Eye (tissue), 1 donor: ENCODE measurements at regions not wholly inside any gene's neighbourhood (a gene's known extent, or its start where the extent isn't known, plus 50 kb on each side); places are given as distances from the start of the nearest gene placed in this dataset.

Experiments
- DNase-seq: peaks from one replicate; pipeline ENCODE4 v3.0.0-alpha.2; 2015

GRCh38 chr3:177545964-177546363 is 348.7 kb upstream of the TBL1XR1 start:
- no peak for DNase-seq

GRCh38 chr3:177547711-177548350 is 350.5 kb upstream of the TBL1XR1 start:
- no peak for DNase-seq

- DNase-seq, result no peak
Measured at GRCh38 chr3:177550667-177551066, 353.4 kb upstream of the TBL1XR1 start.

- no peak for DNase-seq
Measured at GRCh38 chr3:177551431-177551836, 354.2 kb upstream of the TBL1XR1 start.

- no peak for DNase-seq
Measured at GRCh38 chr3:177552051-177552450, 354.8 kb upstream of the TBL1XR1 start.

DNA sequence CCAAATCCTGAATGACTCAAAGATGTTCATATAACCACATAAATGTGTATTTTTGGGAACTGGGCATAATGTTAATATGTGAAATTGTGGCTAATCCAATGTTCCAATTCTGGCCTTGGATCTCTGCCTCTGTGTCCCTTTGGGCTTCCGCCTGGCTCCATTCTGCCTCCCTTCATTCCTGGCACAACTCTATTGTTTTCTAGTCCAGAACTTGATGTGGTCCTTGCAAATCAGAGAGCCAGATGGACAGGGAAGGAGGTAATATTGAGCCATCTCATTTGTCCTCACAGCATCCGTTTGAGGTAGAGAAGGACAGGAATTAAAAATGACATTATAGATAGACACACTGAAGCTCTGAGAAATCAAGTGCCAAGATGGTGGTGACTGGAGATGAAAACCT is 355.7 kb upstream of the TBL1XR1 start:
- no peak for DNase-seq

GRCh38 chr3:177553579-177553978 is 356.3 kb upstream of the TBL1XR1 start:
- DNase-seq, result no peak

DNA sequence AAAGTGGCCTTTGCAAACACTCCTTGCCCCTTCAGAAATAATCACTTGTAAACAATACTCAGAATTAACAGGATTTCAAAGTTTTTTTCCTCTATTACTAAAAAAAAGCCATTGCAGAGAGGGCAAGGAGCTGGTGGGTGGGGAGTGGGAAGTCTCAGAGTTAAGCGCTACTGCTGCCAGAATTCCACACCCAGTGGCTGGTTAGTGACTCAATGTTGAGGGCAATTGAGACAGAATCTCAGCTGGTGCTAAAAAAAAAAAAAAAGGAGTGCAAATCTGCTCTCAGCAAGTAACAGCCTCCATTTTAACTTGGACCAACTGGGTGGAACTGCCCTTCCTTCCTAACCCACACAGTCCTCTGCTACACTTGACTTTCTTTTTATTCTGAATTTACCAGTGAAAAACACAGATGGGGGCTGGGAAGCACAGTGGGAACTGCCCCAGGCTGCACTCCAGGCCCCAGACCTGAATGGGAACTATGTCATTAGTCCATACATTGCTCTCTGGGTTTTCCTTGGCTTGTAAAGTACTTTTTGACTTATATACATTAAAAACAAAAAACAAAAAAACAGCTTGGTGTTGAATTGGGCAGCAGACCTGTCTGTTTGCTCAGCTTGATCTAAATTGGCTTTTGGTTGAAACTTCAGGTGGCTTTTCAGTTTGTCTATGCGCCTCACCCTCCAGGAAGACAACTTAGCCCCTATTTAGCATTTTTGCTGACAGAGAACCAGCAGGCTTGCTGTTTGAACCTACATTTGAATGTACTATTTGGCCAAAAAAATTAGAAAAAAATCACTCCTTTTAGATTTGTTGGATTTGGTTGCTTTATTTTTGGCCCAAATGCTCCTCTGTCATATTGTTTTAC is 357.8 kb upstream of the TBL1XR1 start:
- DNase-seq, result no peak

DNA sequence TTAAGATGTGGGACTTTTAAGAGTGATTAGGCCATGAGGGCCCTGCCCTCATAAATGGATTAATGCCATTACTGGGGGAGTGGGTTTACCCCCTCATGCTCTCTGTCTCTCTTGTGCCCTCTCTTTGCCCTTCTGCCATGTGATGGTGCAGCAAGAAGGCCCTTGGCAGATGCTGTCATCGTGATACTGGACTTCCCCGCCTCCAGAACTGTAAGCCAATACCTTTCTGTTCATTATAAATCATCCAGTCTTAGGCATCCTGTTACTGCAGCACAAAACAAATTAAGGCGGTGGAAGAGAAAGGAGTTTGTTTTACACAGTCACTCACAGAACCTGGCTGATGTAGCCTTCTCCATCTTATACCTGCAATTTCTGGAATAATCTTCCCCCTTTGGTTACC is 360.3 kb upstream of the TBL1XR1 start:
- no peak for DNase-seq

- DNase-seq, result no peak
Measured at GRCh38 chr3:177561365-177561764, 364.1 kb upstream of the TBL1XR1 start.

DNA sequence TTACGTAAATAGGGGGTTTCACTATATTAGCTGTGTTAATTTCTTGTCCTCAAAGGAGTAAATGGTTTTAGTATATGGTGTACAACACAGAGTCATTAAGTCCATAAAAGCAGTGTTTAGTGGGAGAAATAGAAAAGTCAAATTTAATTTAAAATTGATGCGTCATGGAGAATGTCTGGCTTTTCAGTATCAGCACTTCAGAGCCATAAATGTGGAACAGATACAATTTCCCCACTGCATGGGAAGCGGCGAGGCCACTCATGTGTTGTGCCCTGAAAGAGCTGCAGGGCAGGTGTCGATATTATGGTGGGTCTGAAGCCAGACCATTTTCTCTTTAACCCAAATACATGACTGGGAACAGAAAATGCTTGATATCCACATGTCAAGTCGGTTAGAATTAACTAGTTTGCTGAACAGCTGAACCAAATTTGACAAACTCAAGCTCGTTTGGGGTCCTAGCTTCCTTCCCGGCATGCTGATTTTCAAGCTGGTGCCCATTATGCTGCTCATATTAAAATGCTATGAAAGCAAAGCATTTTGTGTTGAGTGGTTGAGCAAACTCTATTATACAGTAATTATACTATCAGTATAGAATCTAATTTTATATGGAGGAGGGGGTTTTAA is 364.6 kb upstream of the TBL1XR1 start:
- DNase-seq, result no peak

DNA sequence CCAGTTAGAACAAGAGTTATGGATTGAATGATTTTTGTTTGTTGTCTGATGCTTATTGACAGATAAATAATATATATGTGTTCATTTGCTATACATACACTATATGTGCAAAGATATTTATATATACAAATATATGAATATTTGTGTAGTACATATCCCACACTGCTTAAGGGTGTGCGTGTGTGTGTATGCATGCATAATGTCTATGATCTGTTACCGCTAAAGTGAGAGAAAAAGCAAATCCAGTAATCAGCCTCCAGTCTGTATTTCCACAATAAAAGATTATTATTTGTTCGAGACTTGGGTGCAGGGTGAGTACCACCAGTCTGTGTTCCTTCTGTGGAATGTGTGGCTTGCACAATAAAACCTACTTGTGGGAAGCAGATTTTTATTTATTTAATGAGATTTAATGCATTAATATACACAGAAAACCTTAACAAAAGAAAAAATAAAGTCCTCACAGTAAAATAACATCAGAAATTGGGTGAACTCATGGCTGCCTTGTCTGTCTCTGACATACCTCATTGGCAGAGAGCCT is 366.0 kb upstream of the TBL1XR1 start:
- no peak for DNase-seq

- DNase-seq, result no peak
Measured at GRCh38 chr3:177563792-177564191, 366.5 kb upstream of the TBL1XR1 start.

DNA sequence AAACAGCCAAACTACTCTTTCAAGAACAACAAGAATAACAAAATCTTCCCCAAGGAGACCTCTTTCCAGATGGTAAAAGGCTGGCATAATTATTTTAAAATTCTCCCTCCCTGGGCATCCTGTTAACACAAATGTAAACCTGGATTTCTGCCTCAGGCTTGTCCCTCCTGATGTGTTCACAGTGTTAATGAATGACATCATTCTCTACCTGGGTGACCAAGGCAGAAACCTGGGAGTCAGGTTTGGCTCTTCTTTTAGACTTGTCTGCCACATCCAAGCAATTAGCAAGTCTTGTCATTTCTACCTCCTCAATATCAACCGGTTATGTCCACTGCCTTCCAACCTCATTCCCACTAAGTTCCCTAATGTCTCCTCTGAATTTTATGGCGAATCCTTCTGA is 368.7 kb upstream of the TBL1XR1 start:
- DNase-seq, result no peak

- no peak for DNase-seq
Measured at GRCh38 chr3:177567833-177568232, 370.6 kb upstream of the TBL1XR1 start.

DNA sequence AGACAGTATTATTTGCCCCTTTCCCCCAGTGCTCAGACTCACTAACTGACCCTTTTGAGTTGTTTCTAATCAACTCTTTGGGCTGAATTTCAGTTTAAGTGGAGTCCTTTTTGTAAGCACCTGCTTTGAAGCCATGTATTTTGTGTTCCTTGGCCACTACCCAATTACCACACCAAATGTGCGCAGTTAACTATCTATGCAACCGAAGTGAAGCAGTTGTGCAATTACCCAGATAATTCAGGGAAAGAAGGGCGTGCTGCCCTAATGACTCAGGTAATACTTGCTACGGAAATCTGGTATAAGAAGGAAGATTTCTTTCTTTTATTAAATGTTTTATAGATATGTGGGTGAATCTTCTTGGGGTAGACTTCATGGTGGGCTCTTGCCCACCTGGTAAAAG is 371.9 kb upstream of the TBL1XR1 start:
- DNase-seq, result no peak

GRCh38 chr3:177569875-177570657 is 372.8 kb upstream of the TBL1XR1 start:
- no peak for DNase-seq

DNA sequence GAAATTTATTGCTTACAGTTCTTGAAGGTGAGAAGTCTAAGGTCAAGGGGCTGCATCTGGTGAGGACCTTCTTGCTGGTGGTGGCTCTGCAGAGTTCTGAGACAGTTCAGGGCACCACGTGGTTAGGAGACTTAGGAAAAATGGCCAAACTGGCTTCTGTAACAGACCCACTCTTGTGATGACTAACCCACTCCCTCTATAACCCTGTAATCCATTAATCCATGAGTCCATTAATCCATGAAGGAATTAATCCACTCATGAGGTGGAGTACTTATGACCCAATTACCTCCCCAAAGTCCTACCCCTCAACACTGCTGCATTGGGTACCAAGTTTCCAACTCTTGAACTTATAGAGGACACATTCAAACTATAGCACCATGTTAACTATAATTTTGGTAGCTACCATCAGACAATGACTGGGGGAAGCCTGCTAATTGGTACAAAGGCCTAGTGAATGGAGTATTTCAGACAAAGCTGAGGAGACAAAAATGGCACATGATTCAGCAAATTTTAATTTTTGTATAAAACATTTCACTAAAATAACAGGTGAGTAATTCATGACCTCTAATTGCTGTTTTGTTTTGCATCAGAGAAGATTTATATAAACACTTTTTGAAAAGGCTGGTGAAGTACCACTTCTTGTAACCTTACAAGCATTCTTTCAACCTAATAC is 374.1 kb upstream of the TBL1XR1 start:
- no peak for DNase-seq

- no peak for DNase-seq
Measured at GRCh38 chr3:177571944-177572315, 374.6 kb upstream of the TBL1XR1 start.

DNA sequence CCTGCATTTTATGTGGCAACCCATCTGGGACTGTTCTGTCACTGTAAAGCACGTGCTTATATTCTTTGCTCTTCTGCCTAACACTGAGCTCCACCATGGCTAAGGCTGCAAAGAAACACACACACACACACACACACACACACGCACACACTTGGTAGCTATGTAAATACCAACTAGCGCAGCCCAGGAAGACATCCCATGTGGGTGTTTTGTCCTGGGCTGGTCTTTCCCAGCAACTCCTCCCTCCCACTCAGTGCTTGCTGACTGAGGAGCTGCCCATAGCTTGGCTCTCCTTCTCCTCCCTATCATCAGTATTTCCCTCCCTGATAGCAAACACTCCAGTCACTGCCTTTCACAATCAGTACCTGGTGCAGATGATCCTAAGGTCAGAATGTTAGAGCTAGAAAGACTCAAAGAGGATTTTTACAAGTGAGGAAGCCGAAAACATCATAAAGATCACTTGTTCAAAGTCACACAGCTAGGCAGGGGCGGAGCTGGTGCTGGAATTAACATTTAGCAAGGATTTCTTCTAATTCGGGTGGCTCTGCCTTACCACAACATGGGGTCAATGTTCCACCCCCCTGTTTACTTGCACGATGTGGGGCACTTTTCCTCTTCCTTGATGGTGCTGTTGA is 377.1 kb upstream of the TBL1XR1 start:
- peak; percentile 52 for DNase-seq

GRCh38 chr3:177576746-177577145 is 379.5 kb upstream of the TBL1XR1 start:
- DNase-seq, result no peak

DNA sequence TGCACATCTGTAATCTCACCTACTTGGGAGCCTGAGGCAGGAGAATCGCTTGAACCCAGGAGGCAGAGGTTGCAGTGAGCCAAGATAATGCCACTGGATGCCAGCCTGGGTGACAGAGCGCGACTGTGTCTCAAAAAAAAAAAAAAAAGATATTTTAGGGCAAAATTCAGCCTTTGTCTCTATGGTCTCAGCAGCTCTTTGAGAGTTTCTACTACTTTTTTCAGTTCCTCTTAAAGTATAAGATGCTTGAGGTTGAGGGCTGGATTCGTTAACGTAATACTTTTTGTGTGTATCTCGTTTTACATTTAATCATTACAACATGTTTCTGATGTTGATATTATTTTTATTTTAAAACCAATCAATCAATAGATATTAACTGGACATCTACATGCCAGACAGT is 381.2 kb upstream of the TBL1XR1 start:
- no peak for DNase-seq
